ENCODE measurements at regions not wholly inside any gene's neighbourhood (a gene's known extent, or its start where the extent isn't known, plus 50 kb on each side); places are given as distances from the start of the nearest gene placed in this dataset.

GRCh38 chr3:59553076-59553475 lies 503.3 kb upstream of the CFAP20DC start:
- TF ChIP-seq ZNF274 (IDR thresholded peaks at IDR 0.05; ENCODE audit: low read depth, low read length), result no peak
- no peak for TF ChIP-seq YY1 (IDR thresholded peaks at IDR 0.05; ENCODE audit: insufficient read depth, insufficient read length)
